ENCODE measurements at regions not wholly inside any gene's neighbourhood (a gene's known extent, or its start where the extent isn't known, plus 50 kb on each side); places are given as distances from the start of the nearest gene placed in this dataset.
"Not testable (repeated sequence)": the region's sequence is repeated elsewhere in the genome, so short reads cannot be mapped to it uniquely, and the experiment has no call there.

- TF ChIP-seq, protein P1, sequence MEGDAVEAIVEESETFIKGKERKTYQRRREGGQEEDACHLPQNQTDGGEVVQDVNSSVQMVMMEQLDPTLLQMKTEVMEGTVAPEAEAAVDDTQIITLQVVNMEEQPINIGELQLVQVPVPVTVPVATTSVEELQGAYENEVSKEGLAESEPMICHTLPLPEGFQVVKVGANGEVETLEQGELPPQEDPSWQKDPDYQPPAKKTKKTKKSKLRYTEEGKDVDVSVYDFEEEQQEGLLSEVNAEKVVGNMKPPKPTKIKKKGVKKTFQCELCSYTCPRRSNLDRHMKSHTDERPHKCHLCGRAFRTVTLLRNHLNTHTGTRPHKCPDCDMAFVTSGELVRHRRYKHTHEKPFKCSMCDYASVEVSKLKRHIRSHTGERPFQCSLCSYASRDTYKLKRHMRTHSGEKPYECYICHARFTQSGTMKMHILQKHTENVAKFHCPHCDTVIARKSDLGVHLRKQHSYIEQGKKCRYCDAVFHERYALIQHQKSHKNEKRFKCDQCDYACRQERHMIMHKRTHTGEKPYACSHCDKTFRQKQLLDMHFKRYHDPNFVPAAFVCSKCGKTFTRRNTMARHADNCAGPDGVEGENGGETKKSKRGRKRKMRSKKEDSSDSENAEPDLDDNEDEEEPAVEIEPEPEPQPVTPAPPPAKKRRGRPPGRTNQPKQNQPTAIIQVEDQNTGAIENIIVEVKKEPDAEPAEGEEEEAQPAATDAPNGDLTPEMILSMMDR (IDR thresholded peaks at IDR 0.05 in 4 of 5, conservative IDR thresholded peaks at IDR 0.05 in 1 of 5): not testable (repeated sequence)
- TF ChIP-seq POLR2A (IDR thresholded peaks at IDR 0.05): not testable (repeated sequence)
These were observed 179.2 kb upstream of the ZSCAN2 start for GRCh38 chr15:84421513-84422181.
